B cell (primary cell): ENCODE measurements at regions not wholly inside any gene's neighbourhood (a gene's known extent, or its start where the extent isn't known, plus 50 kb on each side); places are given as distances from the start of the nearest gene placed in this dataset.

Source experiments
- EZH2 ChIP-seq: IDR thresholded peaks from 2 replicates; pipeline ENCODE4 v1.6.1; 2012; ENCODE audit warnings: borderline replicate concordance, low read depth, mild to moderate bottlenecking, moderate library complexity, low read length; ENCODE audit not compliant: insufficient read depth, poor library complexity, severe bottlenecking
- TF ChIP-seq, protein P1 (sequence below): fragments of 200-600 bp; IDR thresholded peaks from one replicate; pipeline ENCODE4 v1.8.0; 2022; ENCODE audit warnings: antibody characterized with exemption, mild to moderate bottlenecking

DNA sequence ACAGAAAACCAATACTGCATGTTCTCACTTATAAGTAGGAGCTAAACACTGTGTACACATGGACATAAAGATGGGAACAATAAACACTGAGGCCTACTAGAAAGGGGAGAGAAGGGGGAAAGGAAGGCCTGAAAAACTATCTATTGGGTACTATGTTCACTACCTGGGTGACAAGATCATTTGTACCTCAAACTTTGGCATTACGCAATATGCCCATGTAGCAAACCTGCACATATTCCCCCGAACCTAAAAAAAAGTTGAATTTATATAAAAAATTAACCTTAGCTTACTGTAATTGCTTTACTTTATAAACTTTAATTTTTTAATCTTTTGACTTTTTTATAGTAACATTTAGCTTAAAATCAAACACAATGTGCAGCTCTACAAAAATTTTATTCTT lies 237.6 kb upstream of the ATP10B start:
- TF ChIP-seq, protein P1, sequence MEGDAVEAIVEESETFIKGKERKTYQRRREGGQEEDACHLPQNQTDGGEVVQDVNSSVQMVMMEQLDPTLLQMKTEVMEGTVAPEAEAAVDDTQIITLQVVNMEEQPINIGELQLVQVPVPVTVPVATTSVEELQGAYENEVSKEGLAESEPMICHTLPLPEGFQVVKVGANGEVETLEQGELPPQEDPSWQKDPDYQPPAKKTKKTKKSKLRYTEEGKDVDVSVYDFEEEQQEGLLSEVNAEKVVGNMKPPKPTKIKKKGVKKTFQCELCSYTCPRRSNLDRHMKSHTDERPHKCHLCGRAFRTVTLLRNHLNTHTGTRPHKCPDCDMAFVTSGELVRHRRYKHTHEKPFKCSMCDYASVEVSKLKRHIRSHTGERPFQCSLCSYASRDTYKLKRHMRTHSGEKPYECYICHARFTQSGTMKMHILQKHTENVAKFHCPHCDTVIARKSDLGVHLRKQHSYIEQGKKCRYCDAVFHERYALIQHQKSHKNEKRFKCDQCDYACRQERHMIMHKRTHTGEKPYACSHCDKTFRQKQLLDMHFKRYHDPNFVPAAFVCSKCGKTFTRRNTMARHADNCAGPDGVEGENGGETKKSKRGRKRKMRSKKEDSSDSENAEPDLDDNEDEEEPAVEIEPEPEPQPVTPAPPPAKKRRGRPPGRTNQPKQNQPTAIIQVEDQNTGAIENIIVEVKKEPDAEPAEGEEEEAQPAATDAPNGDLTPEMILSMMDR = no peak
- no peak for TF ChIP-seq EZH2
